ENCODE measurements at regions not wholly inside any gene's neighbourhood (a gene's known extent, or its start where the extent isn't known, plus 50 kb on each side); places are given as distances from the start of the nearest gene placed in this dataset.

GRCh38 chr18:73945130-73945792, 202.4 kb downstream of the FBXO15 start:
- Histone ChIP-seq H3K4me1 (ENCODE audit: control insufficient read depth, insufficient read depth, low read length) (no peaks in the 10 kb centered on the region), H3K36me3 (ENCODE audit: control insufficient read depth in 2 of 2, insufficient read depth in 2 of 2, low read length in 1 of 2) (no peaks in the 10 kb centered on the region), H4K20me1 (ENCODE audit: control insufficient read depth, insufficient read depth) (no peaks in the 10 kb centered on the region), H3K9me3 (replicated peaks; ENCODE audit: control insufficient read depth, insufficient read depth, low read length) (no peaks in the 10 kb centered on the region), H3K9ac (ENCODE audit: control insufficient read depth, insufficient read depth, low read length) (no peak overlapping the region), H3K79me2 (ENCODE audit: control insufficient read depth, insufficient read depth, low read length) (no peaks in the 10 kb centered on the region), H3K4me3 (no peak overlapping the region), H3K4me2 (ENCODE audit: control insufficient read depth, insufficient read depth) (no peak overlapping the region), H2AFZ (ENCODE audit: control insufficient read depth, low read depth, low read length) (no peak overlapping the region), H3K27me3 (replicated peaks in 1 of 2; ENCODE audit: control insufficient read depth in 2 of 2, insufficient read depth in 2 of 2, low read length in 1 of 2) (no peaks in the 10 kb centered on the region), H3K27ac (ENCODE audit: control insufficient read depth, insufficient read depth) (no peak overlapping the region)
- POLR2A ChIA-PET: no interaction called here
- DNase-seq (ENCODE audit: low read depth, low spot score) (no peak), ATAC-seq (no peak), FAIRE-seq (no peak)
- SMC1A ChIA-PET (ENCODE audit: uncharacterized antibody, unreplicated experiment): no interaction called here
- intact Hi-C loops (cut with micrococcal nuclease; ENCODE audit: unreplicated experiment) (loop anchor here (10.0 kb wide), 1 partner anchor 60 kb away; no protein-coding TSS in a partner anchor), in situ Hi-C loops (cut with MboI) (no loop called here)
- no TSS peak for BruUV-seq (replicated peaks)
- TF ChIP-seq, protein P1, sequence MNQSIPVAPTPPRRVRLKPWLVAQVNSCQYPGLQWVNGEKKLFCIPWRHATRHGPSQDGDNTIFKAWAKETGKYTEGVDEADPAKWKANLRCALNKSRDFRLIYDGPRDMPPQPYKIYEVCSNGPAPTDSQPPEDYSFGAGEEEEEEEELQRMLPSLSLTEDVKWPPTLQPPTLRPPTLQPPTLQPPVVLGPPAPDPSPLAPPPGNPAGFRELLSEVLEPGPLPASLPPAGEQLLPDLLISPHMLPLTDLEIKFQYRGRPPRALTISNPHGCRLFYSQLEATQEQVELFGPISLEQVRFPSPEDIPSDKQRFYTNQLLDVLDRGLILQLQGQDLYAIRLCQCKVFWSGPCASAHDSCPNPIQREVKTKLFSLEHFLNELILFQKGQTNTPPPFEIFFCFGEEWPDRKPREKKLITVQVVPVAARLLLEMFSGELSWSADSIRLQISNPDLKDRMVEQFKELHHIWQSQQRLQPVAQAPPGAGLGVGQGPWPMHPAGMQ (IDR thresholded peaks at IDR 0.05; ENCODE audit: borderline replicate concordance): no peak
- TF ChIP-seq NFYA (IDR thresholded peaks at IDR 0.05; ENCODE audit: borderline replicate concordance, low read depth, low read length) (no peak), EZH2 (IDR thresholded peaks at IDR 0.05; ENCODE audit: borderline replicate concordance, control insufficient read depth, low read depth, low read length) (no peak)
- RAD21 ChIA-PET (ENCODE audit: unreplicated experiment): no interaction called here
- WGBS (ENCODE audit: insufficient coverage, insufficient replicate concordance, low lambda C conversion rate, missing lambda C conversion rate): 26% methylated on average over 3 of the region's 3 CpGs
- CTCF ChIA-PET: no interaction called here

GRCh38 chr18:73944715-73945114, 202.9 kb downstream of the FBXO15 start:
- H3K79me2 ChIP-seq (ENCODE audit: control insufficient read depth, insufficient read depth, low read length): no peaks in the 10 kb centered on the region
- no peaks in the 10 kb centered on the region for H4K20me1 ChIP-seq (ENCODE audit: control insufficient read depth, insufficient read depth)
- H2AFZ ChIP-seq (ENCODE audit: control insufficient read depth, low read depth, low read length): no peak overlapping the region
- 7% methylated on average over 1 of the region's 1 CpG for WGBS (ENCODE audit: insufficient coverage, insufficient replicate concordance, low lambda C conversion rate, missing lambda C conversion rate)
- no peak overlapping the region for H3K4me3 ChIP-seq
- H3K36me3 ChIP-seq (ENCODE audit: control insufficient read depth in 2 of 2, insufficient read depth in 2 of 2, low read length in 1 of 2): no peaks in the 10 kb centered on the region
- no TSS peak for BruUV-seq (replicated peaks)
- no peak for TF ChIP-seq STAT1 (conservative IDR thresholded peaks at IDR 0.05)
- TF ChIP-seq MXI1 (IDR thresholded peaks at IDR 0.05; ENCODE audit: low read depth, low read length): no peak
- TF ChIP-seq MYB (IDR thresholded peaks at IDR 0.05; ENCODE audit: borderline replicate concordance, low read depth, low read length): no peak
- no peak for TF ChIP-seq ZNF24 (IDR thresholded peaks at IDR 0.05)
- no peak for TF ChIP-seq PKNOX1 (IDR thresholded peaks at IDR 0.05)
- TF ChIP-seq NBN (IDR thresholded peaks at IDR 0.05): no peak
- ChIA-PET RAD21 (ENCODE audit: unreplicated experiment) (no interaction called here), CTCF (no interaction called here), SMC1A (ENCODE audit: uncharacterized antibody, unreplicated experiment) (no interaction called here), POLR2A (no interaction called here)
- FAIRE-seq (no peak), DNase-seq (ENCODE audit: low read depth, low spot score) (no peak), ATAC-seq (no peak)
- no peaks in the 10 kb centered on the region for H3K4me1 ChIP-seq (ENCODE audit: control insufficient read depth, insufficient read depth, low read length)
- no peaks in the 10 kb centered on the region for H3K9me3 ChIP-seq (replicated peaks; ENCODE audit: control insufficient read depth, insufficient read depth, low read length)
- H3K27me3 ChIP-seq (replicated peaks in 1 of 2; ENCODE audit: control insufficient read depth in 2 of 2, insufficient read depth in 2 of 2, low read length in 1 of 2): no peaks in the 10 kb centered on the region
- no peak overlapping the region for H3K9ac ChIP-seq (ENCODE audit: control insufficient read depth, insufficient read depth, low read length)
- H3K4me2 ChIP-seq (ENCODE audit: control insufficient read depth, insufficient read depth): no peak overlapping the region
- H3K27ac ChIP-seq (ENCODE audit: control insufficient read depth, insufficient read depth): no peak overlapping the region
- in situ Hi-C loops (cut with MboI): no loop called here
- intact Hi-C loops (cut with micrococcal nuclease; ENCODE audit: unreplicated experiment): loop anchor here (10.0 kb wide), 1 partner anchor 60 kb away; no protein-coding TSS in a partner anchor
